ENCODE measurements at regions not wholly inside any gene's neighbourhood (a gene's known extent, or its start where the extent isn't known, plus 50 kb on each side); places are given as distances from the start of the nearest gene placed in this dataset.
A peak's percentile ranks its signal among the peaks of the same experiment; 100 is the strongest.

GRCh38 chr3:124157748-124158147, 165.8 kb upstream of the ROPN1 start:
- no peak for DNase-seq (ENCODE audit: low read depth in 2 of 2)
- no peak overlapping the region for H3K4me3 ChIP-seq (replicated peaks in 1 of 2; ENCODE audit: low read depth in 2 of 2, low read length in 2 of 2)
- no peak for TF ChIP-seq CTCF (IDR thresholded peaks at IDR 0.05; ENCODE audit: low read depth, low read length)

GRCh38 chr3:124158168-124158881, 166.4 kb upstream of the ROPN1 start:
- no peak overlapping the region for H3K4me3 ChIP-seq (replicated peaks in 1 of 2; ENCODE audit: low read depth in 2 of 2, low read length in 2 of 2)
- TF ChIP-seq CTCF (IDR thresholded peaks at IDR 0.05; ENCODE audit: low read depth, low read length), result no peak
- DNase-seq (ENCODE audit: low read depth in 2 of 2), result no peak

GRCh38 chr3:124161448-124161847, 169.5 kb upstream of the ROPN1 start:
- TF ChIP-seq CTCF (IDR thresholded peaks at IDR 0.05; ENCODE audit: low read depth, low read length), result no peak
- DNase-seq (ENCODE audit: low read depth in 2 of 2), result no peak
- H3K4me3 ChIP-seq (replicated peaks in 1 of 2; ENCODE audit: low read depth in 2 of 2, low read length in 2 of 2), result no peak overlapping the region

DNA sequence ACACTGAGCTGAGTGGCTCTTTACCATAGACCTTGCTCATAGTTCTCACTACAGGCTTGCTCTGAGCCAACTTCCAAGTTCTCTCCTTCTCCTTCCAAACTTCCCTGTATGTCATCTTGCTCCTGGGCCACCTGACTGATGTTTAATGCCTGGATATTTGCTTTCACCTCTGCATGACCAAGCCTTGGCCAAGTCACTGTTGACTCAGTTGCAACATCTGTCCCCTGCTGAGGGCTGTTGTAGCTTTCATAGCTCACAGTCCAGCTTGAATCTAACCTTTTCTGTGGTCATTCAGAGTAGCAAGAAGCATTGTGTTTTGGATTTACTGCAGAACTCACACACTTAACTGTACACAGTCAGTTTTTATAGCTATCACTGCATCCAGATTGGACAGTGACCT, 171.8 kb upstream of the ROPN1 start:
- DNase-seq (ENCODE audit: low read depth in 2 of 2), result no peak
- H3K4me3 ChIP-seq (replicated peaks in 1 of 2; ENCODE audit: low read depth in 2 of 2, low read length in 2 of 2), result no peak overlapping the region
- no peak for TF ChIP-seq CTCF (IDR thresholded peaks at IDR 0.05; ENCODE audit: low read depth, low read length)

DNA sequence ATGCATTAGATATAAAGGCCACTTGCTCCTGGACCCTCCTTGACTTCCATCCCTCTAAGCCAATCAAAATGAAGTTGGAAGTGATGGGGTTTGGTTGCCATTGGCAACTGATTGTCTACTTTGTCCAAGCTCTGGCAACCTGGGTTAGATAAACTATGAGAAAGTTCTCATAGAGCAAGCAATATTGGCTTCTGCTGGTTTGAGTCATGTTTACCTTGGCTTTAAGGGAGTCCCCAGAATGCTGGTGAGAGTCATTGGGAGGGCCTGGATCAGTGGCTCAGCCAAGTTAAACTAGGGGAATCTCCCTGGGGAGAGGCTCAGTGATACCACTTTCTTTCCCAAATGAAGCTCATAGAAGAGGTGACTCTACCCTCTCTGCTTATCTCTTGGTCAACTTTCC, 176.3 kb upstream of the ROPN1 start:
- H3K4me3 ChIP-seq (replicated peaks in 1 of 2; ENCODE audit: low read depth in 2 of 2, low read length in 2 of 2), result no peak overlapping the region
- TF ChIP-seq CTCF (IDR thresholded peaks at IDR 0.05; ENCODE audit: low read depth, low read length), result no peak
- peak in 1 of 2 donors; percentile 82 for DNase-seq (ENCODE audit: low read depth in 2 of 2)

- no peak for TF ChIP-seq CTCF (IDR thresholded peaks at IDR 0.05; ENCODE audit: low read depth, low read length)
- no peak overlapping the region for H3K4me3 ChIP-seq (replicated peaks in 1 of 2; ENCODE audit: low read depth in 2 of 2, low read length in 2 of 2)
- DNase-seq (ENCODE audit: low read depth in 2 of 2), result no peak
Measured at GRCh38 chr3:124172283-124172682, 180.4 kb upstream of the ROPN1 start.

DNA sequence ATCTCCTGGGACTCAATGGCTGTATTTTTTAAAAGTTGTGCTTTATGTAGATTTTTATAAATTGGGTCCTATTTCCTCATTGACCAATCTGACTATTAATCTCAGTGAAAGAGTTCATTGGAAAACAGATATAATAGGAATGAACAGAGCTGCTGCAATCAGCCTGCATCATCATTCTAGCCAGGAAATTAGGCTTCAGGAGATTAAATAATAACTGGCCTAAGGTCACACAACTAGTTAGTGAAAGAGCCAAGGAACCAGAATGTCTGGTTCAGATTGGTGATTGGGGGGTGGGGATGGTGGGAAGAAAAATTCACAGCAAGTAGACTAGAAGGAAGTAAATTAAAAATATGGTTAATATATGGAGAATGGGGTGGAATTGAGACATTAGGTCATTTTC, 180.9 kb upstream of the ROPN1 start:
- H3K4me3 ChIP-seq (replicated peaks in 1 of 2; ENCODE audit: low read depth in 2 of 2, low read length in 2 of 2), result no peak overlapping the region
- no peak for DNase-seq (ENCODE audit: low read depth in 2 of 2)
- no peak for TF ChIP-seq CTCF (IDR thresholded peaks at IDR 0.05; ENCODE audit: low read depth, low read length)
